Adrenal gland (tissue), 9 donors: ENCODE measurements at regions not wholly inside any gene's neighbourhood (a gene's known extent, or its start where the extent isn't known, plus 50 kb on each side); places are given as distances from the start of the nearest gene placed in this dataset.

Experiments
- DNase-seq, 7 donors: peaks; one replicate each; pipeline ENCODE4 v3.0.0-alpha.2; 2019 to 2020
- H3K27ac ChIP-seq, 5 donors: fragments of 200-600 bp; sonication (generic) in 4 of 5; 1 replicate in 3 of 5; 2 replicates in 2 of 5; pipeline versions ENCODE4 v1.5.1 to v1.8.0; 2016 to 2020; ENCODE audit warnings: mild to moderate bottlenecking in 1 of 5
- H3K27me3 ChIP-seq: fragments of 200-600 bp; 2 replicates; pipeline ENCODE4 v1.8.0; 2021
- H3K36me3 ChIP-seq, 2 donors: fragments of 200-600 bp; replicated peaks in 1 of 2; 1 replicate in 1 of 2; 2 replicates in 1 of 2; pipeline versions ENCODE4 v1.5.1 to v1.8.0; 2018 to 2022
- H3K4me1 ChIP-seq, 2 donors: fragments of 200-600 bp; replicated peaks in 1 of 2; 1 replicate in 1 of 2; 2 replicates in 1 of 2; pipeline versions ENCODE4 v1.5.1 to v1.8.0; 2018 to 2021
- H3K4me3 ChIP-seq, 4 donors: fragments of 200-600 bp; sonication (generic) in 3 of 4; one replicate each; pipeline ENCODE4 v1.5.1; 2016 to 2018
- H3K9me3 ChIP-seq, 3 donors: fragments of 200-600 bp; sonication (generic) in 1 of 3; replicated peaks in 1 of 3; 1 replicate in 2 of 3; 2 replicates in 1 of 3; pipeline versions ENCODE4 v1.5.1 to v1.8.0; 2016 to 2021
- CTCF ChIP-seq, 6 experiments: fragments of 450-650 bp in 4 of 6; fragments of 200-600 bp in 2 of 6; sonication (generic) in 1 of 6; IDR thresholded peaks; 1 replicate in 5 of 6; 2 replicates in 1 of 6; pipeline versions ENCODE4 v1.5.1 to v1.8.0; 2016 to 2021; ENCODE audit warnings: antibody characterized with exemption in 6 of 6, mild to moderate bottlenecking in 2 of 6, moderate library complexity in 1 of 6
- POLR2A ChIP-seq, 2 donors: fragments of 450-650 bp; IDR thresholded peaks; one replicate each; pipeline ENCODE4 v1.6.1; 2017; ENCODE audit warnings: antibody characterized with exemption in 2 of 2, mild to moderate bottlenecking in 2 of 2, moderate library complexity in 1 of 2
- WGBS, 4 donors: extraction: QIAGEN DNeasy Blood & Tissue Kit in 2 of 4; methylation state at CpG; one replicate each; pipeline versions ENCODE4 v1.1.5 to v1.1.7; 2013 to 2017; 5-methylcytosine and 5-hydroxymethylcytosine counted together
- intact Hi-C, 2 donors: fragments of 100-400 bp; cut with DNase I; formaldehyde crosslinking; loops; one replicate each; pipeline versions ENCODE4 v1.14.1 to v1.15.0; 2022 to 2023
- donor health status: healthy with polysubstance abuse.
- donor health status: Bipolar disorder and iron deficiency.
- donor health status: DM: yes; HTN: yes; CAD: no.
- donor health status: DM: no; HTN: no; CAD: no.
- donor health status: DM: no; HTN: no; CAD: no.

- no peaks in the 10 kb centered on the region for H3K4me1 ChIP-seq
- intact Hi-C loops: no loop called here
- no peak overlapping the region for H3K27ac ChIP-seq
- no peaks in the 10 kb centered on the region for H3K27me3 ChIP-seq
- H3K9me3 ChIP-seq: no peaks in the 10 kb centered on the region
- no peaks in the 10 kb centered on the region for H3K36me3 ChIP-seq
- TF ChIP-seq CTCF (IDR thresholded peaks at IDR 0.05) (no peak), POLR2A (IDR thresholded peaks at IDR 0.05) (no peak)
- DNase-seq: no peak
- WGBS, 4 donors: 83 to 100% (median 89%) methylated on average over 1 of the region's 1 CpG
- no peak overlapping the region for H3K4me3 ChIP-seq
Measured at GRCh38 chr2:14316594-14316993, 315.9 kb upstream of the LRATD1 start.

DNA sequence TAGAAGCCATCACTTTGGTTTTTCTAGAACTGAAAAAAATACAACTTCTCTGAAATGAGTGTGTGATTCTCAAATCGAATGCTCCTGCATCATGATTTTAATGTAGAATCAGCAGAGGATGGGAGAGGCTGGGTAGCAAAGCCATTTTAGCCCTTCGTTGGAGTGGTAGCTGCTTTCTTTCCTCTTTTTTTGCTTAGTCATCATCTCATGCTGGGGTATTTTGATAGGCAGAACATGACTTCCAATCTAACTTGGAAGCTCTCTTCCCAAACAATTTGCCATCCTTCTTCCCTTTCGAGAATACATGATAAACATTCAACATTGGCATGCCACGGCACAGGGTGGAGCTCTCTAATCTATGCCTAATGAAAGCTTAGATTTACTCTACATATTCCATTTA, 311.2 kb upstream of the LRATD1 start:
- WGBS, 4 donors: 82 to 87% (median 85%) methylated on average over 4 of the region's 4 CpGs
- H3K27me3 ChIP-seq: no peaks in the 10 kb centered on the region
- TF ChIP-seq CTCF (IDR thresholded peaks at IDR 0.05) (no peak), POLR2A (IDR thresholded peaks at IDR 0.05) (no peak)
- H3K27ac ChIP-seq: no peak overlapping the region
- DNase-seq: no peak
- intact Hi-C loops: no loop called here
- H3K4me1 ChIP-seq: no peaks in the 10 kb centered on the region
- H3K9me3 ChIP-seq: no peaks in the 10 kb centered on the region
- H3K36me3 ChIP-seq: no peaks in the 10 kb centered on the region
- H3K4me3 ChIP-seq: no peak overlapping the region

- Histone ChIP-seq H3K36me3 (no peaks in the 10 kb centered on the region), H3K4me1 (no peaks in the 10 kb centered on the region), H3K9me3 (no peaks in the 10 kb centered on the region), H3K27ac (no peak overlapping the region), H3K4me3 (no peak overlapping the region), H3K27me3 (no peaks in the 10 kb centered on the region)
- DNase-seq: no peak
- TF ChIP-seq CTCF (IDR thresholded peaks at IDR 0.05): no peak
- TF ChIP-seq POLR2A (IDR thresholded peaks at IDR 0.05): no peak
- WGBS, 4 donors: 43 to 59% (median 47%) methylated on average over 2 of the region's 2 CpGs
- intact Hi-C loops: no loop called here
Measured at GRCh38 chr2:14322306-14322705, 310.2 kb upstream of the LRATD1 start.

DNA sequence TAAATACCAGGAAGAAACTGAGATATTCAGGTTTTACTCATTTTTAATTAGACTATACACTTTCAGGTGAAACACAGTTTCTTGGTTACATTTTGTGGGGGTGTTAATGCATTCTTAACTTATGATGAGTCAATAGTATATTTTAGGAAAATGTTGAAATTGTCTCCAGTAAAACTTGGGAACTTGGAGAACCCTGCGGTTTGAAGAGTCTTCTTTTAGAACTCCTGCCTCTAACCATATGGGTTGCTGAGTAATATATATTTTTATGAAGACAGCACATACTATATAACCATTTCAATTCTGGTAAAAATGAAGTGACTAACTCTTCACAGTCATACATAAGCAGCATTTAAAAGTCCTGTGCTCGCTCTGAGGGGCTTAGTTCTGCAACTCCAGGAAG, 308.2 kb upstream of the LRATD1 start:
- TF ChIP-seq POLR2A (IDR thresholded peaks at IDR 0.05) (no peak), CTCF (IDR thresholded peaks at IDR 0.05) (no peak)
- DNase-seq: no peak
- intact Hi-C loops: no loop called here
- Histone ChIP-seq H3K36me3 (no peaks in the 10 kb centered on the region), H3K4me3 (no peak overlapping the region), H3K27me3 (no peaks in the 10 kb centered on the region), H3K9me3 (no peaks in the 10 kb centered on the region), H3K4me1 (no peaks in the 10 kb centered on the region), H3K27ac (no peak overlapping the region)
- WGBS, 4 donors: 78 to 90% (median 85%) methylated on average over 2 of the region's 2 CpGs
